Fibroblast of skin of back (primary cell): ENCODE measurements at regions not wholly inside any gene's neighbourhood (a gene's known extent, or its start where the extent isn't known, plus 50 kb on each side); places are given as distances from the start of the nearest gene placed in this dataset.
"Not testable (repeated sequence)": the region's sequence is repeated elsewhere in the genome, so short reads cannot be mapped to it uniquely, and the experiment has no call there.

Experiments
- DNase-seq: peaks from one replicate; pipeline ENCODE4 v3.0.0-alpha.2; 2013

DNA sequence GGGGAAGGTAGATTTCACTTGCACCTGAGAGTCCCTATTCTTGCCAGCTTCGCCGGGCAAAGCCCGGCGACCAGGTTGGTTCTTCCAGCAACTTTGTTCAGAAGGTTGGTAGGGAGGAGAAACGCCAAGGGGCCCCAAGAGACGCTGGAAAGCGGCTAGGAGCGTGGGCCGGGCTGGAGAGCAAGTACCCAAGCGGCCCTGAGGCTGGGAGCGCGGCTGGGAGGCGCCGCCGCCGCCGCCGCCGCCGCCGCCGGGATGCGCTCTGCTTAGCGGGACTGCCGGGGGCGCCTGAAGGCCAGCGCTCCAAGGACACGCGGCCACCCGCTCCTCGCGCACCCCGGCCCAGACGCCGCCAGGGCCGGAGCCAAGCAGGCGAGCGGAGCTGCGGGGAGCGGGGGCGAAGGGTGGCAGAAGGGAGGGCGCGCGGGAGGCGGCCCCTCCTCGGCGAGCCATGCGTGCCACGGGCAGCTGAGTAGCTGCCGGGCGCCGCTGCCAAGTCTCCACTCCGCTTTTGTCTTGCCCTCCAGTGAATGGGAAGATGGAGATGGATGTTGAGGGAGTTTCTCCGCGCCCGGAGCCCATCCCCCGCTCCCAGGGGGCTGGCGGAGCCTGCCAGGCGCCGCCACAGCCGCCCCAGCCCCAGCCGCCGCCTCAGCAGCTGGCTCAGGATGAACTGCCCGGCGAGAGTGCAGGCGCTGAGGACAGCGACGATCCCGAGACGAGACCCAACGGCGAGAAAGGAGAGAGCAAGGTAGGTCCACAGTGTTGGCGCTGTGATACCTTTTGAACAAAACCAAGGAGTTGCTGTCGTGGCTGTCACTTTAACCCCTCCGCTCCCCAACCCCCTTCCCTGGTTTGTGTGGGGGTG is 227.4 kb upstream of the AZI2 start:
- DNase-seq = peak; percentile 38

DNA sequence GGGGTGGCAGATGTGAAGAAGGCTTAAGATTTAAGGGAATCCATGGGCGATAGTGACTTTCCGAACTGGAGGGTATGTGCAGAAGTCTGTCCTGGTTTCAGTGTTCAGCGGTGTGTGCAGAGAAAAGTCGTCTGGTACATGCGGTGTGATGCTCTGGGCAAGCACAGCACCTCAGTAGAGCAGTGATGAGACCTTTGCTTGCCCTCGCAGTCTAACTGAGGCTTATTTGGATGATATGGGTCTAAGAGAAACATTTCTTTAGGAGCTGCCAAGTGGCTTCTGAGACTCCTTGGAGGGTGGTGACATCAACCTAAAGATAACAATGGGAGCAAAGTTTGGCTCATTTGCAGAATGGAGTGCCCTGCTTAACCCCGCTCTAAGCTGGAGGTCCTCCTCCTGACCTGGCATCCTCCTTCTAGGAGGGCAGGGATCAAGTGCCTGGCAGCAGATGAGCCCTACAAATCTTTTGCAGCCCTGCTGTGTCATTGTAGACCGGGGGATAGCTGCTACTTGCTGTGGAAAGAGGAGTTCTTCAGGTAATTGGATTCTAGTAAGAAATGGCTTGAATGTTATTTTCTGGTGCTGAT is 228.1 kb upstream of the AZI2 start:
- no peak for DNase-seq

GRCh38 chr3:28577941-28578500 is 229.4 kb upstream of the AZI2 start:
- DNase-seq = no peak

DNA sequence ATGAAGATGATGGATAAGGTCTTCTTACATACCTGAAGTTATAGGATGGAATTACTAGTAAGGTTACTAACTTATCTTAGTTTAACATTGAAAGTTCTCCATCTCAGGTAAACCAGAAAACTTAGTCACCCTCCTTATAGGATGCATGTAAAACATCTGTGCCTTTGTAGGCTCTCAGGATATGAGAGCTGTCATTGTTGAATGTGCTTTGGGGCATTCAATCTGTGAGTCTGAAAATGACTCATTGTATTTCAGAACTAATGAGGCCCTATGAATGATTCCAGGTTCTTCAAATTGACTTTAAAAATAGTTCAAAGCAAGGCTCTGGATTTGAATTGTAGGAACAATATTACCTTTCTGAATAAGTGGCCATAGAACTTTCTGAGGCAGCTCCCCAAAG is 237.7 kb upstream of the AZI2 start:
- no peak for DNase-seq

DNA sequence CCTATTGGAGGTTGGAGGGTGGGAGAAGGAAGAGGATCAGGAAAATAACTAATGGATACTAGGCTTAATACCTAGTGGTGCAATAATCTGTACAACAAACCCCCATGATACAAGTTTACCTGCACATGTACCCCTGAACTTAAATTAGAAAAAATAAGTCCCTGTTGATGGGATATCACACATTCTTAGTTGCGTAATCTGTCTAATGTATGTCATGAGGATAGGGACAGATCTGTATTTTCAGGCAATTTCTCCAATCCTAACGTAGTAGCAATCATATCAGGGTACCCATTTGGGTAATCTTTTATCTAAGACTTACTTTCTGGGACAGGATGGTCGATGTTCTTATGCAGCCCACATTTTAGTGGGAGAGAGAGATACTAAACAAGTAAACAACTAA is 239.1 kb upstream of the AZI2 start:
- DNase-seq = no peak

- no peak for DNase-seq
Measured at GRCh38 chr3:28590216-28590615, 241.6 kb upstream of the AZI2 start.

DNA sequence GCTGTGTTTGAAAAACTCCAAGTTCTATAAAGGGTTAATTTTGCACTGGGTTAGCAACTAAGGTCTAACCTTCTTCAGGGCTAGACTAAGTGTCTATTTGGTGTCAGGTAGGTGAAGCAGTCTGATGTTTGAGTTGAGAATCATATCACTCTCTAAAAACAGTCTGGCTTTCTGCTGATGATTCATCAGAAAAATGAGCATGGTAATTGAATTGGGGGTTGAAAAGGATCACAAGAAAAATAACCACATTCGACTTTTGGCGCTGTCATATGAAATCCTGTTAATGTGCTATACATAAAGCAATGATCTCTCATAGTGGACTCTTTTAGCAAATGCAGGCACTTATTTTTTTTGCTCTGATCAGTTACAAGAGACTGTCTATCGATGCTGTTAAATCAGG is 242.2 kb upstream of the AZI2 start:
- peak; percentile 6 for DNase-seq

DNA sequence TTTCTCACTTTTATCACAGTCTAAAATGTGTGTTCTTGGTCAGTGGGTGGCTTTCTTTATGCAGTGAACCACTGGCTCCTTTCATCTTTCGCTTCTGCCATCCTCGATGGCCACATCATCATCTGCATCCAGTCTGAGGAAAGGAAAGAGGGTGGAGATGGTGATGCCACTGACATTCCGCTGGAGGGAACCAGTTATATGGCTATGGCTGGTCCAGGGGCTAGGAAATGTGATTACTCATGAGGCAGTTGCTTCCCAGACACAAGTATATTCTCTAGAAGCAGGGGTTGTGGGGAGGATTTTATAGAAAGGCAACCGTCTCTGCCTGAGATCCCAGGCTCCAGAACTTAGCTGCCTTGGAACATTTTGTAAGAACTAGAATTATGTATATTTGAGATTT is 246.7 kb upstream of the AZI2 start:
- DNase-seq = no peak

- no peak for DNase-seq
Measured at GRCh38 chr3:28597452-28597851, 248.8 kb upstream of the AZI2 start.

GRCh38 chr3:28598165-28598564 is 249.5 kb upstream of the AZI2 start:
- DNase-seq = no peak

GRCh38 chr3:28601291-28601690 is 252.7 kb upstream of the AZI2 start:
- no peak for DNase-seq

GRCh38 chr3:28606283-28606682 is 257.7 kb upstream of the AZI2 start:
- DNase-seq = no peak

DNA sequence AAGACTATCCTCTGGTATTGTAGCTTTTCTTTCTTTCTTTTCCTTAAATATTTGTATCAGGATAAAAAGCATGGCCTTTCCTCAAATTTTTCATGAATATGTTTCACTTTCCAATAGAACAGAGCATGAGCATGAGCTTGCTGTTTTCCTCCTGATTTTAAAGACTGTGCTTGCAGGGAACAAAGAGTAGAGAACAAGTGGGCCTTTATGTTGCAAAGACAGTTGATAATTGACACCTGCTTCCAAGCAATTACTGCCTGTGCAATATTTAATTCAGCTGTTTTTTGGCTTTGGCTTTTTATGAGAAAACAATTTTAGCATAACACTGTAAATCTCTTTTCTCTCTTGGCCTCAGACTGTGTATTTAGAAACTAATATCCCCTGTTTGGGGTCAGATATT is 263.6 kb upstream of the AZI2 start:
- no peak for DNase-seq

GRCh38 chr3:28613511-28614106 is 265.0 kb upstream of the AZI2 start:
- no peak for DNase-seq

GRCh38 chr3:28615071-28615470 is 266.4 kb upstream of the AZI2 start:
- no peak for DNase-seq

GRCh38 chr3:28615971-28616370 is 267.3 kb upstream of the AZI2 start:
- DNase-seq = no peak

- DNase-seq = no peak
Measured at GRCh38 chr3:28617821-28618220, 269.2 kb upstream of the AZI2 start.

DNA sequence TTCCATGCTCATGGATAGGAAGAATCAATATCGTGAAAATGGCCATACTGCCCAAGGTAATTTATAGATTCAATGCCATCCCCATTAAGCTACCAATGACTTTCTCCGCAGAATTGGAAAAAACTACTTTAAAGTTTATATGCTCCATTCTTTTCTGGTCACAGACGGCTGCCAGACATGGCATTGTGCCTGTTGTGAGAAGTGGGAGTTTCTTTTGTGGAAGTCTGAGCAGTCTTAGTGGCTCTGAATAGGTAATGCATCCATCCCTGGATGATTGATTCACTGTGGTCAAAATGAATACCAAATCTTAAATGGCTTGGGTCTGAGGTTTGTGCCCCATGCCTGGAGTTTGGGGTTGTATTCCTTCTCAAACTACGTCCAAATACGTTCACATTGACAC is 274.5 kb upstream of the AZI2 start:
- DNase-seq = no peak

DNA sequence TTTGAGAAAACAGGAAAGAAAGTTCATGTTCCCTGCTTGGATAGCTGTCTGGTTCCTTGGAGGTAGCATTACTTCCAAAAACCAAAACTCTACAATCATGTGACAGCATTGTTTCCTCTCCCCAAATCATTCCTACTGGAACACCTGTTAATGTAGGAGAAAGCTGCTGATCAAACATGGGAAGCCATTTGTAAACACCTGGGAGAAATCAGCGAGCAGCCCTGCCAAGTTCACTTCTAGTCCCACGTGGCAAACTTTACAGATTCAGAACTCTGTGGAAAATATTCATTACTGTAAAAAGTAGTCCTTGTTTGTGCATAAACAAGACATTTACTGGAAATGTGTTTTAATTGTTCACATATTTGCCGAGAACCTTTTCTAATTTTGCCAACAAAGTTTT is 275.5 kb upstream of the AZI2 start:
- DNase-seq = no peak

DNA sequence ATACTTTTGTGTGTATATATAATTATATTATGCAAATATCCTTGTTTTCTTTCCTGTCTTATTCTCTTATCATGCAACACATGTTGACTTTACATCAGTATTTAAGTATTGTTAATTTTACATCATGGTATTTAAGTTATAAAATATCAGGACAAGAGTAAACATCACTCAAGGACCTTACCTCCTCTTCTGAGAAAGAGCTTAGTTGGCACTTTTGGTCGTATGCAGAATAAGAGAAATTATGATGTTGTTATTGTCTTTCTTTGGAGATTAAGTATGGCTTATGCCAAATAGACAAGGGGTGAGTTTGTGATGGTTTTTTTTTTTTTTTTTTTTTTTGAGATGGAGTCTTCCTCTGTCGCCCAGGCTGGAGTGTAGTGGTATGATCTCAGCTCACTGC is 279.2 kb upstream of the AZI2 start:
- DNase-seq = not testable (repeated sequence)

GRCh38 chr3:28634019-28634418 is 285.4 kb upstream of the AZI2 start:
- DNase-seq = no peak

DNA sequence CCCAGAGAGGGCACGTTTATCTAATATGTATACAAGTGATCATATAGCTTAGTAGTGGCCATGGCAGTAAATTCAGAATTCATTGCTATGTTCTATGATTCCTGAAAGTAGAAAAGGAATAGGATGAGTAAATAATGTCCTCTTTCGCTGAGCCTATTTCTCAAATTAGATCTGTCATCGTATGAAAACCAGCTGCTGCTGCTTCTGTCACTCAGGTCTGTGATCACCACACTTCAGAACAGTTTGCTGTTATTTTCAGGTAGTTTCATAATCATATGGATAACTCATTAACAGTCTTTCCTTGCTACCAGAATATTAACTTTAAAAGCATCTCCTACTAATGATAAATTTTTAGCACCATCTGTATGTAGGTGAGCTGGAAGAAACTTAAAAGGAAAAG is 289.1 kb upstream of the AZI2 start:
- no peak for DNase-seq

GRCh38 chr3:28645149-28645548 is 296.5 kb upstream of the AZI2 start:
- no peak for DNase-seq

DNA sequence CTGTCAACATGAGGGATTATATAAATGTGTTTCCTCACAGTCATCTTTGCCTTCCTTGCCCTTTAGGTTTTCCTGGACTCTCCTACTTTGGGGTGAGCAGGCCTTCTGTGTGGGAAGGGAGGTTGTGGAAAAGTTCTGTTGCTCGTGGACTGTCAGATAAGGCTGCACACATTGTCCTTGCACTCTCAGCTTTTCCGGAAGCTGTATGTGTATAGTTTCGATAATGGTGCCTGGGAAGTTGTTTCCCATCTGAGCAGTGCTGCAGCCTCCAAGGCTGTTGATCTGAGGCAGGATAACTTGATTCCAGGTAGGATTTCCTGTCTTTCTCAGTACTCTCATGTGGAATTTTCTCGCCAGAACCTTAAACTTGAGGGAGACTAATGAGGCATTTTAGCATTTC is 297.8 kb upstream of the AZI2 start:
- no peak for DNase-seq
